Right lobe of liver (tissue), 6 donors: ENCODE measurements at regions not wholly inside any gene's neighbourhood (a gene's known extent, or its start where the extent isn't known, plus 50 kb on each side); places are given as distances from the start of the nearest gene placed in this dataset.
"Not testable (repeated sequence)": the region's sequence is repeated elsewhere in the genome, so short reads cannot be mapped to it uniquely, and the experiment has no call there.

Experiments
- ATAC-seq, 4 donors: fragments of 200-7000 bp; cut with Tn5 transposase; one replicate each; pipeline ENCODE4 v1.9.1; 2020; ENCODE audit warnings: mild to moderate bottlenecking in 4 of 4, moderate library complexity in 4 of 4
- DNase-seq, 3 donors: peaks; one replicate each; pipeline ENCODE4 v3.0.0-alpha.2; 2020
- H3K27ac ChIP-seq, 3 donors: fragments of 200-600 bp; one replicate each; pipeline ENCODE4 v1.8.0; 2022
- H3K27me3 ChIP-seq, 2 donors: fragments of 200-600 bp; one replicate each; pipeline ENCODE4 v1.8.0; 2022
- H3K36me3 ChIP-seq, 4 donors: fragments of 200-600 bp; sonication (generic) in 1 of 4; one replicate each; pipeline versions ENCODE4 v1.5.1 to v1.8.0; 2017 to 2022; ENCODE audit warnings: control low read depth in 1 of 4
- H3K4me1 ChIP-seq, 4 donors: fragments of 200-600 bp; sonication (generic) in 1 of 4; one replicate each; pipeline versions ENCODE4 v1.5.1 to v1.8.0; 2017 to 2022; ENCODE audit warnings: control low read depth in 1 of 4
- H3K4me3 ChIP-seq, 3 donors: fragments of 200-600 bp; one replicate each; pipeline ENCODE4 v1.8.0; 2022
- H3K9me3 ChIP-seq, 4 donors: fragments of 200-600 bp; sonication (generic) in 1 of 4; one replicate each; pipeline versions ENCODE4 v1.5.1 to v1.8.0; 2017 to 2022; ENCODE audit warnings: control low read depth in 1 of 4
- POLR2A ChIP-seq: fragments of 450-650 bp; IDR thresholded peaks from one replicate; pipeline ENCODE4 v1.6.1; 2017; ENCODE audit warnings: antibody characterized with exemption, mild to moderate bottlenecking
- WGBS: methylation state at CpG from one replicate; pipeline ENCODE4 v1.1.6; 2018; ENCODE audit warnings: low coverage, low lambda C conversion rate; ENCODE audit not compliant: insufficient coverage; ENCODE audit errors: missing lambda C conversion rate; 5-methylcytosine and 5-hydroxymethylcytosine counted together
- intact Hi-C, 2 donors: fragments of 100-400 bp; cut with DNase I; formaldehyde crosslinking; loops; one replicate each; pipeline versions ENCODE4 v1.11.2 to v1.14.1; 2022
- TF ChIP-seq, protein P1 (sequence below), 4 donors: fragments of 200-600 bp in 3 of 4; fragments of 450-650 bp in 1 of 4; IDR thresholded peaks; one replicate each; pipeline versions ENCODE4 v1.5.1 to v1.8.0; 2016 to 2022; ENCODE audit warnings: antibody characterized with exemption in 4 of 4, mild to moderate bottlenecking in 2 of 4
- donor health status: DM: no; HTN: yes; CAD: no.
- donor health status: DM: no; HTN: no; CAD: no.
- donor health status: DM: no; HTN: no; CAD: no.
- donor health status: DM: no; HTN: yes; CAD: no.
- donor health status: DM: no; HTN: yes; CAD: no.

DNA sequence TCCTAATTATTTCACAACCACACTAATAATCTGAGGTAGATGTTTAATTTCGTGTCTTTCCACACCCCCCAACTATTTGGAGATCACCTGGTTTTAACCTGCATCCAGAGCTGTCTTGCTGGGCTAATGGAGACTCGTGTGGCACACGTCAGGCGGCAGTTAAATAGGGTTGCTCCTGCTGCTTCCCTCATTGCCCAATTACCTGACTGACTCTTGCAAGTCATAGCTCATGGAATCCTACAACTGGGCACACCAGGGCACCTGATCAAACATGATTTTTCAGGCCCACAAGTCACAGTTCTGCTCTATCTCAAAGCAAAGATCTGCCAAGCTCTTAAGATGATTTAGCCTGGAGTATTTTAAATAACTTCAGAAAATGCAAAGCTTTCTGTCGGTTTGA, 1430.4 kb upstream of the ACVR2A start:
- no peaks in the 10 kb centered on the region for H3K36me3 ChIP-seq
- no peaks in the 10 kb centered on the region for H3K4me1 ChIP-seq
- TF ChIP-seq, protein P1, sequence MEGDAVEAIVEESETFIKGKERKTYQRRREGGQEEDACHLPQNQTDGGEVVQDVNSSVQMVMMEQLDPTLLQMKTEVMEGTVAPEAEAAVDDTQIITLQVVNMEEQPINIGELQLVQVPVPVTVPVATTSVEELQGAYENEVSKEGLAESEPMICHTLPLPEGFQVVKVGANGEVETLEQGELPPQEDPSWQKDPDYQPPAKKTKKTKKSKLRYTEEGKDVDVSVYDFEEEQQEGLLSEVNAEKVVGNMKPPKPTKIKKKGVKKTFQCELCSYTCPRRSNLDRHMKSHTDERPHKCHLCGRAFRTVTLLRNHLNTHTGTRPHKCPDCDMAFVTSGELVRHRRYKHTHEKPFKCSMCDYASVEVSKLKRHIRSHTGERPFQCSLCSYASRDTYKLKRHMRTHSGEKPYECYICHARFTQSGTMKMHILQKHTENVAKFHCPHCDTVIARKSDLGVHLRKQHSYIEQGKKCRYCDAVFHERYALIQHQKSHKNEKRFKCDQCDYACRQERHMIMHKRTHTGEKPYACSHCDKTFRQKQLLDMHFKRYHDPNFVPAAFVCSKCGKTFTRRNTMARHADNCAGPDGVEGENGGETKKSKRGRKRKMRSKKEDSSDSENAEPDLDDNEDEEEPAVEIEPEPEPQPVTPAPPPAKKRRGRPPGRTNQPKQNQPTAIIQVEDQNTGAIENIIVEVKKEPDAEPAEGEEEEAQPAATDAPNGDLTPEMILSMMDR (IDR thresholded peaks at IDR 0.05) = no peak
- DNase-seq (no peak), ATAC-seq (no peak)
- no peaks in the 10 kb centered on the region for H3K27me3 ChIP-seq
- intact Hi-C loops = no loop called here
- H3K27ac ChIP-seq = no peak overlapping the region
- H3K4me3 ChIP-seq = no peak overlapping the region
- 52% methylated on average over 5 of the region's 5 CpGs for WGBS
- no peaks in the 10 kb centered on the region for H3K9me3 ChIP-seq

DNA sequence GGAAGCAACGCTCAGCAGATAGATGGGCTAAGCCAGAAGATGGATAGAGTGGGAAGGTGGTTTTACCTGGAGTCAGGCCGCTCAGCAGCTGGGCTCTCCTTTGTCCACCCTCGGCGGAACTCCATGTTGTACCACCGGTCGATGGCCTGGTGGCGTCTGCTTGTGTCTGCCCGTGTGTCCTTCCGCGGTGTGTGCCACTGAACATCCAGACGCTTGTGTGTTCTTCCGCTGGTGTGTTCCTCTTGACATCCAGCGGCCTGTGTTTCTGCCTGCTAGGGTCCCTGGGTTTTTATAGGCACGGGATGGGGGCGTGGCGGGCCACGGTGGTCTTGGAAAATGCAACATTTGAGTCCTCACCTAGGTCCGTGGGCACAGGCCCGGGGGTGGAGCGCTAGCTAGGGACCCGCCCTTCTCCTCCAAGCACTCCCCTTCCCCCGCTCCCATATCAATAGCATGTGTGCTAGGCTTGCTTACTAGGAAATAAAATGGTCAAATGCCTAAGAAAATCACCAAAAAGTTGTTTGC, 1431.7 kb upstream of the ACVR2A start:
- ATAC-seq (no peak), DNase-seq (no peak)
- no peaks in the 10 kb centered on the region for H3K4me1 ChIP-seq
- TF ChIP-seq POLR2A = no peak
- TF ChIP-seq, protein P1 (IDR thresholded peaks at IDR 0.05) = no peak
- no peak overlapping the region for H3K4me3 ChIP-seq
- H3K9me3 ChIP-seq = no peaks in the 10 kb centered on the region
- H3K27ac ChIP-seq = no peak overlapping the region
- H3K36me3 ChIP-seq = no peaks in the 10 kb centered on the region
- WGBS = 81% methylated on average over 13 of the region's 22 CpGs
- H3K27me3 ChIP-seq = no peaks in the 10 kb centered on the region
- intact Hi-C loops = no loop called here

DNA sequence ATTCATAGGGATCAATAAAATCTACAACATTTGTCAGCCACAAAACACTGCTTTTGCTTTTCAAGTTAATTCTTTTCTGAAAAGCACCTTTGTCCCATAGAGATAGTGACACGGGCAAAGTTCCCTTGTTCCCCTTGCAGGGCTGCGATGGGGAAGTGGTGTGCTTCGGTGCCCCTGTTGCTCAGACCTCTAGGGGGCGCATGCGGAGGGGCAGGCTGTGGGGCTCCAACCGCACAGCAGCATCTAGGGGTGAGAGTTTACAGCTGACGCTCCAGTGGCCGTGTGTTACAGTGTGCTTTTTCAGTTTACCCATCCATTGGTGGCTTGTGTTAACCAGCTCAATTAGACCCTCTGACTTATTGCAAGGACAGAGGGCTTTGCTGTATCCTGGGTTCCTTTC, 1432.2 kb upstream of the ACVR2A start:
- Histone ChIP-seq H3K4me1 (no peaks in the 10 kb centered on the region), H3K9me3 (no peaks in the 10 kb centered on the region), H3K27me3 (no peaks in the 10 kb centered on the region), H3K27ac (no peak overlapping the region), H3K4me3 (no peak overlapping the region), H3K36me3 (no peaks in the 10 kb centered on the region)
- intact Hi-C loops = no loop called here
- 67% methylated on average over 8 of the region's 8 CpGs for WGBS
- DNase-seq (no peak), ATAC-seq (no peak)
- TF ChIP-seq, protein P1 (IDR thresholded peaks at IDR 0.05) = no peak
- no peak for TF ChIP-seq POLR2A

DNA sequence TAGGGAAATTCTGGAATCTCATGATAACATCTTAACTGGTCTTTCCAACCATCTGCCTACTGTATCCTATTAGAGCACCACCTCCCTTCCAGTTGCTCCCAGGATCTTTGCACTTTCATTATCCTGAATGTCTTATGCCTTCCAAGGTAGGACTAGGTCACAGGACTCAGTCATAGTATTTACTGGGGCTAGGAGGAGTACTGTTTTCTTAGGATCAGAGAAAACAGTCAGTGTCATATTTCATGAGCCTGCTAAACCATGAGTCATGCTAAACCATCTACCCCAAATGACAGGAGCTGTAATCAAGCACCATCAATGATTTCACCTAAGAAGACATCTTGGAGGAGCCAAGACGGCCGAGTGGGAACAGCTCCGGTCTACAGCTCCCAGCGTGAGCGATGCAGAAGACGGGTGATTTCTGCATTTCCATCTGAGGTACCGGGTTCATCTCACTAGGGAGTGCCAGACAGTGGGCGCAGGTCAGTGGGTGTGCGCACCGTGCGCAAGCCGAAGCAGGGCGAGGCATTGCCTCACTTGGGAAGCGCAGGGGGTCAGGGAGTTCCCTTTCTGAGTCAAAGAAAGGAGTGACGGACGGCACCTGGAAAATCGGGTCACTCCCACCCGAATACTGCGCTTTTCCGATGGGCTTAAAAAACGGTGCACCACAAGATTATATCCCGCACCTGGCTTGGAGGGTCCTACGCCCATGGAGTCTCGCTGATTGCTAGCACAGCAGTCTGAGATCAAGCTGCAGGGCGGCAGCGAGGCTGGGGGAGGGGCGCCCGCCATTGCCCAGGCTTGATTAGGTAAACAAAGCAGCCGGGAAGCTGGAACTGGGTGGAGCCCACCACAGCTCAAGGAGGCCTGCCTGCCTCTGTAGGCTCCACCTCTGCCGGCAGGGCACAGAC, 1439.2 kb upstream of the ACVR2A start:
- 89% methylated on average over 14 of the region's 30 CpGs for WGBS
- H3K9me3 ChIP-seq, ATAC-seq, H3K27ac ChIP-seq, DNase-seq, H3K27me3 ChIP-seq, H3K4me3 ChIP-seq, H3K36me3 ChIP-seq, H3K4me1 ChIP-seq, intact Hi-C loops: not testable (repeated sequence)

DNA sequence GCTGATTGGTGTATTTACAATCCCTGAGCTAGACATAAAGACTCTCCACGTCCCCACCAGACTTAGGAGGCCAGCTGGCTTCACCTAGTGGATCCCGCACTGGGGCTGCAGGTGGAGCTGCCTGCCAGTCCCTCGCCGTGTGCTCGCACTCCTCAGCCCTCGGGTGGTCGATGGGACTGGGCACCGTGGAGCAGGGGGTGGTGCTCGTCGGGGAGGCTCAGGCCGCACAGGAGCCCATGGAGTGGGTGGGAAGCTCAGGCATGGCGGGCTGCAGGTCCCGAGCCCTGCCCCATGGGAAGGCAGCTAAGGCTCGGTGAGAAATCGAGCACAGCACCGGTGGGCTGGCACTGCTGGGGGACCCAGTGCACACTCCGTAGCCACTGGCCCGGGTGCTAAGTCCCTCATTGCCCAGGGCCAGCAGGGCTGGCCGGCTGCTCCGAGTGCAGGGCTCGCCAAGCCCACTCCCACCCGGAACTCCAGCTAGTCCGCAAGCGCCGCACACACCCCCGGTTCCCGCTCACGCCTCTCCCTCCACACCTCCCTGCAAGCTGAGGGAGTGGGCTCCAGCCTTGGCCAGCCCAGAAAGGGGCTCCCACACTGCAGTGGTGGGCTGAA, 1441.2 kb upstream of the ACVR2A start:
- DNase-seq, H3K4me1 ChIP-seq, ATAC-seq, H3K4me3 ChIP-seq, intact Hi-C loops, H3K27ac ChIP-seq, H3K27me3 ChIP-seq, H3K9me3 ChIP-seq, H3K36me3 ChIP-seq: not testable (repeated sequence)
- WGBS = 94% methylated on average over 3 of the region's 28 CpGs
